GM19351 (cell line): ENCODE measurements at regions not wholly inside any gene's neighbourhood (a gene's known extent, or its start where the extent isn't known, plus 50 kb on each side); places are given as distances from the start of the nearest gene placed in this dataset.
"Not testable (repeated sequence)": the region's sequence is repeated elsewhere in the genome, so short reads cannot be mapped to it uniquely, and the experiment has no call there.

Experiments
- ATAC-seq: cut with Tn5 transposase; IDR thresholded peaks from one replicate; pipeline ENCODE4 v1.9.1; 2021; ENCODE audit warnings: mild to moderate bottlenecking, moderate library complexity; ENCODE audit not compliant: unreplicated experiment

GRCh38 chr20:6355754-6356451 lies 233.1 kb upstream of the FERMT1 start:
- no peak for ATAC-seq

GRCh38 chr20:6348908-6349307 lies 226.1 kb upstream of the FERMT1 start:
- no peak for ATAC-seq

GRCh38 chr20:6347916-6348315 lies 225.1 kb upstream of the FERMT1 start:
- ATAC-seq = no peak

GRCh38 chr20:6341491-6341890 lies 218.7 kb upstream of the FERMT1 start:
- no peak for ATAC-seq

- ATAC-seq = no peak
These were observed 216.3 kb upstream of the FERMT1 start for GRCh38 chr20:6339176-6339575.

DNA sequence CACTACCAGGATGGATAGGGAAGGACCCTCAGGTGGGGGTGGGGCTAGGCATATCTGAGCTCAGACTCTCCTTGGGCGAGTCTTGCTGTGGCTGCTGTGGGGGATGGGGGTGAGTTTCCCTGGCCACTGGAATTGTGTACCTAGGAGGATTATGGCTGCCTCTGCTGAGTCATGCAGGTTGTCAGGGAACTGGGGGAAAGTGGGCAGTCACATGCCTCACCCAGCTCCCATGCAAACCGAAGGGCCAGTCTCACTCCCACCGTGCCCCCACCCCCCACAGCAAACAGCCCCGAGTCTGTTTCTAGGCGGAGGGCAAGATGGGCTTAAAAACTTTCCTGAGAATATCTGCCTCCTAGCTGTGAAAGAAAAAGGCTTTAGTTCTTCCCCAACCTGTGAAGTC lies 210.3 kb upstream of the FERMT1 start:
- no peak for ATAC-seq

- ATAC-seq = not testable (repeated sequence)
These were observed 198.4 kb upstream of the FERMT1 start for GRCh38 chr20:6321235-6321634.

DNA sequence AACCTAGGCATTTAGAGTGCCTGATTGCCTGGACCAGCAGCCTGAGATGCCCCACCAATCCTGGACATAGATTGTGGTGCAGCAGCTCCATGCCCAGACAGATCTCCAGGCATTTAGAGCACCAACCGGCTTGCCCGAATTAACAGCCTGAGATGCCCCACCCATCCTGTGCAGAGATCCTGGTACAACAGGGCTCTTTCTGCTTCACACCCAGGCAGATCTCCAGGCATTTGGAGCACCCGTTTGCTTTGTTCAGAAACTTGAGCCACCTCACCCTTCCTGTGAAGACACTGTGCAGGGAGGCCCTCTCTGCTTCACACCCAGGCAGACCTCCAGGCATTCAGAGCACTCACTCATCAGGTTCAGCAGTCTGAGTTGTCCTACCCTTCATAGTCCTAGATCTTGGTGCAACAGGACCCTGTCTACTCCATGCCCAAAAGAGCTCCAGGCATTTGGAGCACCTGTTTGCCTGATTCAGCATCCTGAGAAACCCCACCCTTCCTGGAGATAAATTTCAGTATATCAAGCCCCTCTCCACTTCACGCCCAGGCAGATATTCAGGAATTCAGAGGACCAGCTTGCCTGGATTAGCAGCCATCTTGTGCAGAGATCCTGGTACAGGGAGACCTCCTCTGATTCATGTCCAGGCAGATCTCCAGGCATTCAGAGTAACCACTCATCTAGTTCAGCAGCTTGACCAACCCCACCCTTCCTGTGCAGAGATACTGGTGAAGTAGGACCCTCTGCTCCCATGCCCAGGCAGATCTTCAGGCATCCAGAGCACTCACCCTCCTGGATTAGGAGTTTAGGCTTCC lies 189.2 kb upstream of the FERMT1 start:
- no peak for ATAC-seq

DNA sequence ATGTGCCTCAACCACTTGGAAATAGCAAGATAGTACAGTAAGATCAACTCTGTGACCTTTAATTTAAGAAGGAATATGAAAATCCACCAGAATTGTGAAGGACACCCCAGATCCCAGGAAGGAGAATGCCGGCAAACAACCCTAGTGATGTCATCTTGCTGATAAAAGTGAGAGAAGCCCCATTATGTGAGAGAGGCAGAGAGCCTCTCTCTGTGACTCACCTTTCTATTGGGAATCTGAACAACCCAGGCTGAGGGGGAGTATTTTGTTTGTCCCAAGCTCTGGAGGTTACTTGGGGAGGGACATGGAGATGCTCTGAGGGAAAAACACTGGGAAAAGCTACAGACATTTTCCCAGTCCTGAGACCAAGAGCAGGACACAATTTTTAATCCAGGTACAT lies 188.3 kb upstream of the FERMT1 start:
- ATAC-seq = no peak

- no peak for ATAC-seq
These were observed 182.7 kb upstream of the FERMT1 start for GRCh38 chr20:6305536-6305935.

- ATAC-seq = no peak
These were observed 179.2 kb upstream of the FERMT1 start for GRCh38 chr20:6302041-6302440.

GRCh38 chr20:6299456-6299855 lies 176.6 kb upstream of the FERMT1 start:
- ATAC-seq = no peak

- ATAC-seq = no peak
These were observed 175.2 kb upstream of the FERMT1 start for GRCh38 chr20:6298049-6298448.

DNA sequence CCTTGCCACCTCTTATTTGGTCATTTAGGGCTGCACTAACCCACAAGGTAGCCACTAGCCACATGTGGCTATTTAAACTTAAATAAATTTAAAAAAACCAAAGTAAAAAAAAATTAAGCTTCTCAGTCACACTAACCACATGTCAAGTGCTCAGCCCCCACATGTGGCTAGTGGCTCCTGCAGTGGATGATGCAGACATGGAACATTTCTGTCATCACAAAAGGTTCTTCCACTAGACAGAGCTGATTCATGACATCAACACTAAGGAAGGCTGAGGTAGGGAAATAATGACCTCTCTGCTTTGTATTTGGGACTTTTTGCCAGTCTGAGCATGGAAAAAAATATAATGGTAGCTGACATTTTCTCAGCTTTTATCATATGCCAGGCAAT lies 173.0 kb upstream of the FERMT1 start:
- ATAC-seq = no peak

- no peak for ATAC-seq
These were observed 172.5 kb upstream of the FERMT1 start for GRCh38 chr20:6295127-6295866.

- no peak for ATAC-seq
These were observed 164.6 kb upstream of the FERMT1 start for GRCh38 chr20:6287471-6287870.

- ATAC-seq = no peak
These were observed 159.8 kb upstream of the FERMT1 start for GRCh38 chr20:6282642-6283041.

DNA sequence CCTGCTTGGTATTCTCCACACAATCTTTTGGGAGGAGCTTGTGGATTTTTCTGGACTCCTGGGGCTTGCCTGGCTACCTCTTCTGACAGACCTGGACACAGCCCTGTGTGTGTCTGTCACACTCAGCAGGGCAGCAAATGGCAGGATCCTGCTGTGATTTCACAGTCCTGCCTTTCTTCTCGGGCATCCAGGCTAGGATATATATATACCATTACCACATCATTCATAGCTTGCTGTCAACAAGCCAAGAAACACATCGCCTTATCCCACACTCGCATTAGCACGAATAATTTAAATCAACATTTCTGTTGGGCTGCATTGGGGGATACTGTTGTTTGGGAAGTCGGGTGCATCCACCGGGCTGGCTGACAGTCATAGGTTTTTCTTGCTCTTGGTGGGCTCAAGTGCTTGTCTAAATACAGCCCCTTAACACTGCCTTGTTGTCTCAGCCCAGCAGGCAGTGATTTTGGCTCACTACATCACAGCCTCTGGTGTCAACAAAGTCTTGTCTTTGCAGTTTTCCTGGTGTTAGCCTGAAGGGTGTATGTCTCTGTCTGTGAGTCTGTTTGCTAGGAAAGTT lies 154.9 kb upstream of the FERMT1 start:
- no peak for ATAC-seq

DNA sequence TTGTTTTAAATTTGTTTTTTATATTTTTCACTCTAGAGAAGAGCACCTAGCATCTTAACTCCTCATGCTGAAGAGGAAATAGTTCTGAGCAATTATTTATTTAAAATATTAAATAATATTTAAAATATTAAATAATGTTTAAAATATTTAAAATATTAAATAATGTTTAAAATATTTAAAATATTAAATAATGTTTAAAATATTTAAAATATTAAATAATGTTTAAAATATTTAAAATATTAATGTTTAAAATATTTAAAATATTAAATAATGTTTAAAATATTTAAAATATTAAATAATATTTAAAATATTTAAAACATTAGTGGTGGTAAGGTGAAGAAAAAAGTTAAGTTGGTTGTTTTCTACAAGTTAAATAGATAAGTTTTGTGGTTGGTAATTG lies 147.6 kb upstream of the FERMT1 start:
- not testable (repeated sequence) for ATAC-seq

DNA sequence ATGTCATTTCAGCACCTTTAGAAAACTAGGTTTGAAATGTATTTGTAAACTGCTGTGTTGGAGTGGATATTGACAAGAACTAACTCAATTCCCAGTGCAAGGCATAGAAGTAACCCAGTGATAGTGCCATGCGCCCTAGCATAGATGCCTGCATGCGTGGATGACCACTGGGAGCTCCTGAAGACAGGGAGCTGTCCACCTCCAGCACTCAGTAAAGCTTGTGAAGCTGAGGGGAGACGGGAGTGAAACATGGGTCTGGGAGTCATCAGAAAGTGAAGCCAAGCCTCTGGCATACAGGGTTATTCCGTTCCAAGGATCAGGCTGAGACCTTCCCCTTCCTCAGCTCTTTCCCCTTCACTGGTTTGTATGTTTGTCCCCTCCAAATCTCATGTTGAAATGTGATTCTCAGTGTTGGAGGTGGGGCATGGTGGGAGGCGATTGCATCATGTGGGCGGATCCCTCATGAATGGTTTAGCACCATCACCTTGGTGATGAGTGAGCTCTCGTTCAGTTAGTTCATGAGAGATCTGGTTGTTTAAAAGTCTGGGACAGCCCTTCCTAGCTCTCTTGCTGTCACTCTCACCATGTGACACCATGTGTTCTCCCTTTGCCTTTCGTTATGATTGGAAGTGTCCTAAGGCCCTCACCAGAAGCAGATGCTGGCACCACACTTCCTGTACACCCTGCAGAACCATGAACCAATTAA lies 146.5 kb upstream of the FERMT1 start:
- ATAC-seq = no peak
